DMS153 (cell line): ENCODE measurements at regions not wholly inside any gene's neighbourhood (a gene's known extent, or its start where the extent isn't known, plus 50 kb on each side); places are given as distances from the start of the nearest gene placed in this dataset.

ENCODE experiments used
- DNase-seq: peaks from one replicate; lab custom pipeline; 2025; lab: John Stamatoyannopoulos, UW

GRCh38 chr7:371119-371778 lies 81.3 kb downstream of the FOXL3 start:
- no peak for DNase-seq

DNA sequence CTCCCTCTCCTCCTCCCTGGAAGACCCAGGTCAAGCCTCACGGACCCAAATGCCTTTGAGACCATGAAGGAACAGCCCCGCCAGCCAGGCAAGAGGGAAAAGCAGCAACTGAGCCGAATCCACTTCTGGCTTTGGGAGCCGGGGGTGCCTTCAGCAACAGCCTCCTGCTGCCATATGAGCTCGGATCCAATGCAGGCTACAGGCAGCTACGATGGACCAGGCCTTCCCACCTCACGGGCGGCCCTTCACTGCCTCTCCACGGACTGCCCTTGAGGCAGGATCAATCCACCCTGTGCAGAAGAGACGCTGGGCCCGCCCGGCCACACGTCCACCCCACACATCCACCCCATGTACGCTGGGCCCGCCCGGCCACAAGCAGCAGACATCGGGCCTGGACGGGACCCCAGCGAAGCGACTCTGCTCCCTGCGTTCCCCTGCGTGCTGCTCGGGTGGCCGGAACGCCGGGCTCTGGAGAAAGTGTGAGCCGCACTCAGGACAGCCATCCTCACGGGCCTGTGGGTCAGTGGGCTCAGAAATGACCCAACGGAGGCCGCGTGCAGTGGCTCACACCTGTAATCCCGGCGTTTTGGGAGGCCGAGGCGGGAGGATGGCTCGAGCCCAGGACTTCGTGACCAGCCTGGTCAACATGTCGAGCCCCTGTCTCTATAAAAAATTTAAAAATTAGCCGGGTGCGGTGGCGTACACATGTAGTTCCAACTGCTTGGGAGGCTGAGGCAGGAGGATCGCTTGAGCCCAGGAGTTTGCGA lies 82.0 kb downstream of the FOXL3 start:
- DNase-seq: no peak

DNA sequence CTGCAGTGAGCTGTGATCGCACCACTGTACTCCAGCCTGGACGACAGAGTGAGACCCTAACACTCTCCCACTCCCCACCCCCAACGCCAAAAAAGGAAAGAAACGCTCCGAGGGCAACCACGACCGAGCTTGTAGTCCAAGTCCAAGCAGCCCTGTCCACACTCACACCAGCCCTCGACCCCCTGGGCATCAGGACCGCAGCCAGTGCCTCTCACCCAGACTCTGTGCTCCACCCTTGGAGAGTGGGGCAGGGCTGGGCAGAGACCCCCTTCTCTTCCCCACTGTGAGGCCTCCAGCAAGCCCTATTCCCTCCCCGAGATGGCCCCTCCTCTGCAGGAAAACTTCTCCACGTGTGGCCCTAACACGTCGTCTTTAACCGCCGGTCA lies 82.6 kb downstream of the FOXL3 start:
- DNase-seq: no peak

DNA sequence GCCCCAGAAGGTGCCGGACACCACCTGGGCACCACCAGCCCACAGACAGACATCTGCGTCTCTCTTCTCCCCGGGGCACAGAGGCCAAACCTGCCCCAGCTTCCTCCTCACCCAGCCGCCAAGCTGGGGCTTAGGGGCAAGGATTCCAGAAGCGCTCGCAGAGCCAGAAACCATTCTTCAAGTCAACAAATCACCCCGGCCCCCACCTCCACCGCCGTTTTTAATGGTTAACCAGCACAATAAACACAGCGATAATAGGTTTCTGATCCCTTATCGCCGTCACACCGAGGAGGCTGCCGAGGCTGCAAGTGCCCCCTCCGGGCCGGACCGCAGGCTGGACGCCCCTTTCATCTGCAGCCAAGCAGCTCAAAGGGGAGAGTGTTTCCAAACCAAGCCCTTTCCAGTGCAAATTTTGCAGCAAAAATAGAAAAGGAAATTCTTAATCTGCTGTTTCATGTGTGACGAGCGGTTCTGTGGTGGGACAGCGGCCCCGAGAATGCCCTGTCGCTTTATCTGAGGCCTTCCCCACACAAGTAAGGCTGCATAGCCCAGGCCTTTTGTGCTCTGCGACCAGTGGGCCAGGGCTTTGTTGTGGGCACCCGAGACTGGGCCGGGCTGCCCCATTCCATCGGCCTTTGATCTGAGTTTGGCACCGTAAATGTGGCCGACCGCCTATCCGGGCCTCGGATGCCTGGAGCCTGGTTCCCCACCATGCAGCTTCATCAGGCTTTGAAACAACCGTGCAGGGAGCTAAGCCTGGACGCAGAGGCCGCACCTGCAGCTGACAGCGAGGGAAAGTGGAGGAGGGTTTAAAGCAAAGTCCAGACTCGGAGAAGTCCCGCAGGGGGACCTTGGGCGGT lies 83.2 kb downstream of the FOXL3 start:
- no peak for DNase-seq

DNA sequence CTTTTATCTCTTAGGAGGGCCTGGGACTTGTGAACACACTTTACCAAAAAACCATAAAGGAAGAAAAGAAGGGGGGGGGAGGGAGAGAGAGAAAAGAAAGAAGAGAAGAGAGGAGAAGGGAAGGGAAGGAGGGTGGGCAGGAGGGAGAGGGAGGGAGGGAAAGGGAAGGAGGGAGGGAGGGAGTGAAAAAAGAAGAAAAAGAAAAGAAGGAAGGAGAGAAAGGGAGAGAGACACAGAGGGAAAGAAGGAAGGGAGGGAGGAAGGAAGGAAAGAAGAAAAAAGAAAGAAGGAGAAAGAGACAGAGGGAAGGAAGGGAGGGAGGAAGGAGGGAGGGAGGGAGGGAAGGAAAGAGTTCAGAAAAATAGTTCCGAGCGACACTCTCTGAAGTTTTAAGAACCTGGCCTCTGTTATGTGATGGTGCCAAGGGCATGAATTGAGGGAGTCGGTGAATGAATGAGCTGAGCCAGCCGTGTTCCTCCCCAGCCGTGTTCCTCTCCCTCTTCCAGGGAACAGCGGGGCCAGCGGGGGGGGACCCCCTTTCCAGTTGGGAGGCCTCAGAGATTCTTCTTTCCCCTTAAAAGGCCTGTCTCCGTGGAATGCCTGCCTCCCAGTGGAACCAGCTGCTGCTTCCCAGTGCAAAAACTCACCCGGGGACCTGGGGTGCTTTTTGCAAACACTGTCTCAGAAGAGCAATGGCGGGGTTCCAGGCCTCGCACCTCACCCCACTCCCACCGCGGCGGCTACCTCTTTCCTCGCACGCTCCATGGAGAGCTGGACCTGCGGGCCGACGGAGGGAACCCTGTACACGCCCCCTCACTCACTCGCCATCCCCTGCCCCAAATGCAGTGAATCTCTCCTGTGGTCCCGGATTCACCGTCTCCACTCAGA lies 84.1 kb downstream of the FOXL3 start:
- no peak for DNase-seq

DNA sequence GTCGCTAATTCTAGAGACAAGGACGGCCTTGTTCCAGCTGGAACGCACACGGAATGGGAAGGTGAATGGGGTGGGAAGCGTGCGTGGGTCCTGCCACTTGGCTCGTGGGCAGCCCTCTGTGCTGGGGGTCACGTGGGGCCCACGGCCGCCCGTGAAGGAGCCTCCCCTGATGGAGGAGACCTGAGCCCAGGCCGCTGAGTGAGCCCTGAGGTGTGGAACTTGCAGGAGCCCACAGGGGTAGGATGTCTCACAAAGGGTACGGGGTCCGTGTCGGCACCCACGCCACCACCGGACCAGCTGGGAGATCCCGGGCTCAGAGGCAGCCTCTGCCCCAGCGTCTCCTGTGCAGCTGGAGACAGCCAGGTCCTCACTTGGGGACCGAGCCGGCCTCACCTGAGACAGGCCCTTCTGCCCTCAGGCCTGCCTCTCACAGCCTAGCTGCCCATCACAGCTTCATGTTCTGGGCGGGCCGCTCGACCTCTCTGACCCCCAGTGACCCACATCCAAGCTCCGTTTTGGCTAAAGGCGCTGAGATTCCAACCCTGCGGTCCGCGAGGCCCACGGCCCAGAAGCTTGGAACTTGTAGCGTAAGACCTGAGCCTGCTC lies 84.8 kb downstream of the FOXL3 start:
- no peak for DNase-seq

GRCh38 chr7:375321-375831 lies 85.4 kb downstream of the FOXL3 start:
- no peak for DNase-seq

DNA sequence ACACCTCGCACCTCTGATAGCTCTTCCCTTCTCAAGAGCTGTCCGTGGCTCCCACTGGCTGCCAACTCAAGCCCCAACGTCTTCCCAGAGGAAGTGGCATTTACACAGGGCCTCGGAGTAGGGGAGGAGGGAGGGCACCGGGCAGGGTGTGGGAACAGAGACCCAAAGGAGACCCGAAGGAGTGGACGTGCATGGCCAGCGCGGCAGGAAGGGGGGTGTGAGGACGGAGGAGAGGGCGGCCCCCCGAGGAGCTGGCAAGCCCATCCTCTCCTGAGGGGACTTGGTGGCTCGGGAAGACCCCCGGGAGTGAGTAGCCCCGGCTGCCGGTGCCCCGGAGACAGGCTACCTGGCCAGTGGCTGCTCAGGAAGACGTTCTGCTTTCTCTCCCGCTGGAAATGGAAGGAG lies 85.9 kb downstream of the FOXL3 start:
- no peak for DNase-seq

DNA sequence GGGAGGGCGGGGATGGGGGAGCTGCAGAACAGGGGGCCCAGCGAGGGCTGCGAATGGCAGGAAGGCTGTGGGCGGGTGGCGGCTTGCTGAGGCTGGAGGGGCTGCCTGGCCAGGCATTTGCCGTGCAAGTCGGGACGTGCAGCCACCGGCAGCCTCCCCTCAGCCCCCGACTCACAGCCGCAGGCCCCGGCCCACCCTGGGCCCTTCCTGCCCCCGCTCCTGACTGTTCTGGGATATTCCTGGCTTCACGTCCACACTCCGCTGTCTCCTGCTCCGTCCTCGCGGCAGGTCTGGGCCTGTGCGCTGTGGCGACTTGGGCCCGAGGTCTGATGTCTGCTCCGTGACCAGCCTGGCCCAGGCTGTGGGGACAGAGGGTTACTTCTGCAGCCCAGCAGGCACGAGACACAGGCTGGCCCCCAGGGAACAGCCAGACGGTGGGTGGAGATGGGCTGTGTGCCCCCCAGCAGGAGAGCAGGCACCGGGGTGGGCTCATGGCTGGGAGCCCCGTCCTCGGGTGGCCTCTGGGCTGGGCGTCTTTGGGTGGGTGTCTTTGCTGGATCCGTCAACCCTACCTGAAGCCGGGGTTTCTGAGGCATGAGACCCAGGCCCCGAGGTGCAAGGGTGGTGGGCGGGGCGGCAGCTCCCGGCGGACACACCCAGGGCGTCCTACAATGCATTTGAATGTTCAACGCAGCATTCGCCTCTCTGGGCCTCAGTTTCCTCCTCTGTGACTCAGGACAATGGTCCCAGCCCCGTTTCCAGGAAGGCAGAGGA lies 86.5 kb downstream of the FOXL3 start:
- no peak for DNase-seq

GRCh38 chr7:377080-378040 lies 87.4 kb downstream of the FOXL3 start:
- no peak for DNase-seq

DNA sequence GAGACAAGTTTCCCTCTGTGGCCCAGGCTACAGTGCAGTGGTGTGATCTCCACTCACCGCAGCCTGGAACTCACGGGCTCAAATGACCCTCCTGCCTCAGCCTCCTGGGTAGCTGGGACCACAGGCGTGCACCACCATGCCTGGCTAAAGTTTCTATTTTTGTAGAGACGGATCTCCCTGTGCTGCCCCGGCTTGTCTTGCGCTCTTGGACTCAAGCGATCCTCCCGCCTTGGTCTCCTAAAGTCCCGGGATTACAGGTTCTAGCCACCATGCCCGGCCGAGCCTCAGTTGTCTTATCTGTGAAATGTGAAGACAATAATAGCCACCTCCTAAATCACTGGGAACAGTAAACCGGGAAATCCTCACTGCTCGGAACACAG lies 88.1 kb downstream of the FOXL3 start:
- no peak for DNase-seq

- DNase-seq: no peak
These were observed 88.8 kb downstream of the FOXL3 start for GRCh38 chr7:378551-379455.

DNA sequence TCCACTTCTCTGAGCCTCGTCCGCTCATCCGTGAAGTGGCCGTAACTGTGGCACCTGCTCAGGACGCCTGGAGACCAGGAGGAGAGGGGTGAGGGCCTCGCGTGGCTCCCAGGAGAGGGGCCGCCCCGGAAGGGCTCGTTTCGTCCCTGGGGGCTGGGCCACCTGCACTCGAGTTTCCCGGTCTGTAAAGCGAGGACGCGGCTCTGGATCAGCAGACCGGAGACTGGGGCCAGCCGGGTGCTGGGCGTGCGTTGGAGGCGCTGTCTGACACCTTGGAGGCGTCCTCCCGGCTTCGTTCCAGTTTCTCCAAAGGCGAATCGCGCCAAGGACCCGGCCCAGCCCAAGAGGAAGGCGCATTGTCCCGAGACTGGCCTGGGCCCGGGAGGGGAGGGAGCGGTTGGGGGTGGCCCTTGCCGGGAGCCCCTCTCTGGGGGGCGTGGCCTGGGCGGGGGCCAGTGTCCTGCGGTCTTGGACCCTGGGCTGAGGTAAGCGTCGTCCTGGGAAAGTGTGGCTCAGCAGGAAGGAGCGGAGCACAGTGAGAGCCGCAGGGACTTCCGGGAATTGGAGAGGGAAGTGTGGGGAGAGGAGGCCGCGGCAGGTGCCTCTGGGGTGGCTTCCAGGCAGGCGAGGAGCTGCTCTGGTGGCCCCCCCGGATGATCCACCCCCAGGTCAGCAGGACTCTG lies 89.6 kb downstream of the FOXL3 start:
- DNase-seq: peak; percentile 67

DNA sequence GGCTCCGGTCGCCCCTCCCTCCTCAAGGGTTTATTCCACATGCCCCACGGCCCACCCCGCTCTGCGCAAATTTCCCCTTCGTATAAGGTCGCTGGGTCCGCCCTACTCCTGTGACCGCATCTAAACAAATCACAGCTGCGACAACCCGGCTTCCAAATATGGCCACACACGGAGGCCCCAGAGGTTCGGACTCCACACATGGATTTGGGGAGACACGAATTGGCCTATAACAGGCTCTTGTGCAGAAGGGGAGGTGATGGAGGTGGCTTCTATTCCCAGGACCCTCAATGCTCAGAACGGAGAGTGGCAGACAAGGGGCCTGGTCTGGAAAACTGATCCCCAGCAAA lies 90.1 kb downstream of the FOXL3 start:
- DNase-seq: peak; percentile 67

DNA sequence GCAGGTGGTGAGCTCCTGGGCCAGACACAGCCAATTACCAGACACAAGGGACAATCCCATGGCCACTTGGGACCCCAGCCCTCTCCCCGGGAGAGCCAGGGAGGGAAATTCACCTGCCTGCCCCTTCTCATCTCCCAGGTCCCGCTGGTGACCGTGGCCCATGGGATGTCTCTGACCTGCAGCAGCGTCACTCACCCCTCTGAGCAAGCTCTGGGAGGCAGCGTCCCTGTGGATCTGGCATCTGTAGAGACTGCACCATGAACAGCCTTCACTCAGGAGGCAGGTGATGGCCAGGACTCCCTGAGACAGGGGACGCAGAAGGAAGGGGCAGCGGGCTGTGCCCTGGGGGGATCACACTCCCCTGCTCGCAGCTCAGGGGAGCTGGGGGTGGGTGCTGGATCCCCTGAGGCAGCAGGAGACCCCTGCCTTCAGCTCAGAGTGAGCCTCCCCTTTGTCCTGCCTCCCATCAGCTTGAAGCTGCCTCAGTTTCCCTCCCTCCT lies 90.8 kb downstream of the FOXL3 start:
- no peak for DNase-seq

DNA sequence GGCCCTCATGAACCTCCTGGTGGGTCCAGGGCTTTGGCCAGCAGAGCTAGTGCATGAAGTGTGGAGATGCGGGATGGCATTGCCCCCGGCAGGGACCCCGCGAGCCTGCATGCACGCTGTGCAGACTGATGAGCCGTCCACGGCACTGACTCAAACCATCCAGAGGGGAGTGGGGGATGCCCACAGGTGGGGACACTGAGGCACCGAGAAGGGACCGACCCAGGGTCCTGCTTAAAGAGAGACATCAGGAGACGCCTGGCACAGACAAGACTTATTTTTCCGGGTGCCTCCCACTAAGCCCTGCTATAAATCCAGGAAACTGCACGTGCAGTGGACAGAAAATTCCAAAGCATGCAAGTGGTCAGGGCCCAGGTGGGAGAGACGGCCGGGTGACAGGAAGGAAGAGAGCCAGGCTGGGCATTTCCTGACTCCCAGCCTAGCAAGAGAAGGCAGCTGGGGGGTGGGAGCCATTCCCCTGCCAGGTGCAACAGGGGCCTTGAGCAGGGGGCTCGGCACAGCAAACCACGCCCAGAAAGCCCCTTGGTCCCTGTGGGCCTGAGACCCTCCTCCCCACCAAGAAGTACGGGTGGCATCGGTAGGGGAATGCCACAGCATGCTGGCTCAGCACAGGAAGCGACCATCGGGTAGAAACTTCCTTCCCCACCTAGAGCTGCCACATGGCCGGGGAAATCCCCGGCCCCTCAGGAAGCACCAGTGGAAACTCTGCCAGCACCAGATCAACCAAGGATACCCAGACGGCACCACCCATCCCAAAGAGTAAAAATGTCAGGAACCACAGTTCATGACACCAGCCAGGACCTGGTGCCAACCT lies 91.5 kb downstream of the FOXL3 start:
- no peak for DNase-seq

DNA sequence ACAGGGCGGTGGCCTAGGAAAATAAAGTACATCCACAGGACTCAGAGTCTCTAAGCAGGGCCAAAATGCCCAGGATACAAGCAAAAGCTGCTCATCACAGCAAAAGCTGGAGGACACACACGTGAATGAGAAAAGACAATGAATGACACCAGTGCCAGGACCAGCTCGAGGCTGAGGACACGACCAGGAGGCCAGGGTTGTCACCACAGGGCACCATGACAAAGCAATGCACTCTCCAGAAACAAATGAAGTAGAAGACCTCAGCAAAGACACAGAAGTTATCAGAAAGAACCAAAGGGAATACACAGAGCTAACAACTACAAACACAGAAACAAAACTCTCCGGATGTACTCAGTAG lies 92.1 kb downstream of the FOXL3 start:
- no peak for DNase-seq
